Cardiac septum (tissue), 1 donor: ENCODE measurements at regions not wholly inside any gene's neighbourhood (a gene's known extent, or its start where the extent isn't known, plus 50 kb on each side); places are given as distances from the start of the nearest gene placed in this dataset.

Experiments used
- DNase-seq: peaks from one replicate; pipeline ENCODE4 v3.0.0-alpha.2; 2020; ENCODE audit warnings: low spot score
- intact Hi-C: fragments of 100-400 bp; cut with DNase I; formaldehyde crosslinking; loops from one replicate; pipeline ENCODE4 v1.14.0; 2022
- donor health status: DM: no; HTN: no; CAD: no.

GRCh38 chr12:87847147-87847546, 182.1 kb downstream of the C12orf50 start:
- intact Hi-C loops = no loop called here
- no peak for DNase-seq

- DNase-seq = no peak
- intact Hi-C loops = no loop called here
Observed at GRCh38 chr12:87846045-87846444, 183.2 kb downstream of the C12orf50 start.

- DNase-seq = no peak
- intact Hi-C loops = no loop called here
Observed at GRCh38 chr12:87841935-87842334, 187.3 kb downstream of the C12orf50 start.

- no peak for DNase-seq
- intact Hi-C loops = no loop called here
Observed at GRCh38 chr12:87836190-87836589, 193.0 kb downstream of the C12orf50 start.

GRCh38 chr12:87828382-87828973, 200.7 kb downstream of the C12orf50 start:
- intact Hi-C loops = no loop called here
- no peak for DNase-seq

GRCh38 chr12:87827638-87828264, 201.4 kb downstream of the C12orf50 start:
- intact Hi-C loops = no loop called here
- DNase-seq = no peak

- DNase-seq = no peak
- intact Hi-C loops = no loop called here
Observed at GRCh38 chr12:87822923-87823322, 206.3 kb downstream of the C12orf50 start.

GRCh38 chr12:87820524-87821202, 208.5 kb downstream of the C12orf50 start:
- intact Hi-C loops = no loop called here
- no peak for DNase-seq

- intact Hi-C loops = no loop called here
Observed at GRCh38 chr12:87818441-87818840, 210.8 kb downstream of the C12orf50 start.

GRCh38 chr12:87815771-87816585, 213.2 kb downstream of the C12orf50 start:
- DNase-seq = no peak
- intact Hi-C loops = no loop called here

More at GRCh38 chr12:87818441-87818840, 210.8 kb downstream of the C12orf50 start:
- DNase-seq = no peak

GRCh38 chr12:87814625-87815024, 214.6 kb downstream of the C12orf50 start:
- intact Hi-C loops = no loop called here

GRCh38 chr12:87813476-87814234, 215.5 kb downstream of the C12orf50 start:
- intact Hi-C loops = no loop called here
- DNase-seq = no peak

More at GRCh38 chr12:87814625-87815024, 214.6 kb downstream of the C12orf50 start:
- no peak for DNase-seq

- intact Hi-C loops = no loop called here
- DNase-seq = no peak
Observed at GRCh38 chr12:87812681-87813080, 216.5 kb downstream of the C12orf50 start.

GRCh38 chr12:87812030-87812429, 217.2 kb downstream of the C12orf50 start:
- no peak for DNase-seq
- intact Hi-C loops = no loop called here

- DNase-seq = no peak
- intact Hi-C loops = no loop called here
Observed at GRCh38 chr12:87809916-87810315, 219.3 kb downstream of the C12orf50 start.

GRCh38 chr12:87807086-87807485, 222.1 kb downstream of the C12orf50 start:
- intact Hi-C loops = no loop called here

GRCh38 chr12:87806310-87806709, 222.9 kb downstream of the C12orf50 start:
- intact Hi-C loops = no loop called here
- DNase-seq = no peak

More at GRCh38 chr12:87807086-87807485, 222.1 kb downstream of the C12orf50 start:
- DNase-seq = no peak

- intact Hi-C loops = no loop called here
Observed at GRCh38 chr12:87804386-87804785, 224.8 kb downstream of the C12orf50 start.

GRCh38 chr12:87802721-87803011, 226.5 kb downstream of the C12orf50 start:
- intact Hi-C loops = no loop called here
- no peak for DNase-seq

More at GRCh38 chr12:87804386-87804785, 224.8 kb downstream of the C12orf50 start:
- no peak for DNase-seq
